SW 1271 (cell line): ENCODE measurements at regions not wholly inside any gene's neighbourhood (a gene's known extent, or its start where the extent isn't known, plus 50 kb on each side); places are given as distances from the start of the nearest gene placed in this dataset.
A peak's percentile ranks its signal among the peaks of the same experiment; 100 is the strongest.

Experiments used
- DNase-seq, 2 experiments: peaks; one replicate each; lab custom pipeline; 2025; lab: John Stamatoyannopoulos, UW

GRCh38 chr13:63693696-63694095 is 2278.0 kb upstream of the PCDH20 start:
- DNase-seq: no peak

- DNase-seq: no peak
Measured at GRCh38 chr13:63691474-63691873, 2275.8 kb upstream of the PCDH20 start.

GRCh38 chr13:63690672-63691071 is 2275.0 kb upstream of the PCDH20 start:
- DNase-seq: no peak

- no peak for DNase-seq
Measured at GRCh38 chr13:63684822-63685221, 2269.2 kb upstream of the PCDH20 start.

DNA sequence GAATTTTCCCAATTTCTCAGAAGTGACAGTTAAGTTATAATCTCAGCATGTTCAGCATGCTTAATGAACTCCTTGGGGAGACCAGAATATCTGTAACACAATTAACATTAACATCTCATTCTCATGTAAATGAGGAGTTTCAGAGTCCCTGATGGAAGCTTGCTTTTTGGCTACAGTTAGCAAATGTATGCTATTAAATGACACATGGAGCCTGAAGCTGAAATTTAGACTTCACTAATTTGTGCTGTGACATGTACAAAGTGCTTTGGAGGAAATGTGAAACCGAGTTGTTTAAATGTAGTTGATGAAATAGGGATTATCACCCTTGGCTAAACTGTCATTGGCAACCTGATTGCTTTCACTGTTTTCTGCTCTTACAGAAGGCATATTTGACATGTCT is 2265.1 kb upstream of the PCDH20 start:
- DNase-seq: no peak

DNA sequence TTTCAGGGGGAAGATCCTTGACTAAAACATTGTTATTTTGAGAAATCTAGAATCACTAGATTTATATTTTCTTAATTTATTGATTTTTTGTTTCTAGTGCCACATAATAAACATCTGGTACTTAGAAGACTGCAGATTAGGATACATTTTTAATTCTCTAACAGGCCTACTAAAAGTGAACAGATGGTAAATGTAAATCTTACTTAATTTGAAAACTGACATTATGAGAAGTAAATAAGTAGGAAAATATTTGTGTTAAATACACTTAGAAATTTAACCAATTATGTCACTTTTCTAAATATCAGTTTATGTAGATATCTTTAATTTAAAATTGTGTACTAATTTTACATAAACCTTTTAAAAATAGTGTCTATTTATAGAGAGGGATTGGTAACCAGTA is 2255.6 kb upstream of the PCDH20 start:
- no peak for DNase-seq

GRCh38 chr13:63651394-63651793 is 2235.7 kb upstream of the PCDH20 start:
- DNase-seq: no peak

DNA sequence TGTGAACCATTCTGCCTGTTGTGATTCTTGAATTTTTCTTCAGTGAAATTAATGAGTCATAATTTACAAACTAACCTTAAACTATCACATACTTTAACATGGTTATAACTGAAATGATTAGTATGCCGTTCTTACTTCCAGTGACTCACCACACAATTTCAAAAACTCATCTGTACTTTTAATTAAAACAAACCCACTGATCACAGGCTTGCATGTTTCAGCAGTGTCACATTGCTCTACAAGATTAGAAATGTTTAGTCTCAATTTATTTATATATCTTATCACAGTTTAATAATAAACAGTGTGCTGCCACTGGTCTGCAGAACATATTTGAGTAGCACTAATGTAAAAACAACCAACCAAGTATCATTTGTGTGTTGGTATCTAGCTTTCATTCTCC is 2227.9 kb upstream of the PCDH20 start:
- no peak for DNase-seq

DNA sequence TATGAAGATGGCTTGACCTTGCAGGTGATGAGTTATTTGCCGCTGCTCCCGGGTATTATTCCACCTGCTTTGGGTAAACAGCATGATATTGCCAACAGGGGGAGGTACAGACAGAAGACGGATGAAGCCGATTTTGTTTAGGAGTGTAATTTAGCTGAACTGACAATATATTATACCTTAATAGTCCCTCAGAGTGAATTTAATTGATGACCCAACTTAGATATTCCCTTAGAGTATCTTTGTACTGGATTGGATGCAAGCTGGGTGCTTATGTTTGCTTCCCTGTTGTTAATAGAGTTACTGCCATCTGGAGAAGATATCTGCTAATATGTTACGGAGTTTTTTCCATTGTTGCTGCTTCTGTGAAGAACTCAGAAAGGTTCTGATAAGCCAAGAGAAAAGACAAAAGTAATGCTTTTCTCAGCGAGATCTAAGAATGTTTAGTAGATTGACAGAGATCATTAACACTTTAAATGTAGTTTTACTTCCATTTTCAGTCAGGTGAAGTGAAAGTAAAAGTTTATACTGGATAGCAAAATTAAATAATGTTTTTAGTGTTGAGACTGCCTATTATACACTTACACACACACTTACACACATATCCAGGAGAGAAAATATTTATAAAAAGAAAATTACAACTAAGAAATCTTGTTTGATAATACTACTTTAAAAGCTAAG is 2220.8 kb upstream of the PCDH20 start:
- peak in 1 of 2 experiments; percentile 59 for DNase-seq

GRCh38 chr13:63632321-63632720 is 2216.7 kb upstream of the PCDH20 start:
- no peak for DNase-seq

- no peak for DNase-seq
Measured at GRCh38 chr13:63631006-63631405, 2215.4 kb upstream of the PCDH20 start.

- no peak for DNase-seq
Measured at GRCh38 chr13:63629591-63629990, 2213.9 kb upstream of the PCDH20 start.

DNA sequence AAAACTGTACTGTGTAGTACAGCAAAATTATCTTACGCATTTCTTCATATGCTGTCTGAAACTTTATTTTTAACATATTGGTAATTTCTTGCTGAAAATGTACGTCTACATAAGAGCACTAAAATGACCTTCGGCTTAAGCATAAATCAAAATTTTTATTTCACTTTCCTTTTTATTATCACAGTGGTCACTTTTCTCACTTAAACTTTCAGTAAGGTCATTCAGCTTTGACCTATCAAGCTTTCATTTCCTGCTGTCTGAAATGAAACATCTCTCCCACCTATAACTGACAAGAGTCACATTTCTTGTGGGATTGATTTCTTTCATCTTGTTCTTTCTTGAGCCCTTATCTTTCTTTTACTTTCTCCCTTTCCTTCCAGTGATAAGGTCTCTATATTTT is 2212.7 kb upstream of the PCDH20 start:
- no peak for DNase-seq

DNA sequence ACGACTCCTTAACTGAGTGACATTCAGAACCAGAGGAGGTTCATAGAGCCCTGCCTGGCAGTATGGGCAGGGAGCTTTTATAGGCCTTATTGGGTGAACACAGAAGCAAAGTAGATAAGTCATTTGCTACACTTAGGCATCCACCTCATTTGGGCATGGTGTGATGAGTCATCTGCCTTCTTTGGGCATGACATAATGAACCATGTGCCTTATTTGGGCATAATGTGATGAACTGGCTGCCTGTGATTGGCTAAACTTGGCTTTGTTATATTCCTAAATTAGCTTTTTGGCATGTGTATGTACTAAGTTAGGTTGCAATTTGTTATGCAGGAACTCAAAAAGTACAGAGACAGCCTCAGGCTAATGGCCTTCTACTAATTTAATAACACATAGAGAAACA is 2210.2 kb upstream of the PCDH20 start:
- no peak for DNase-seq

DNA sequence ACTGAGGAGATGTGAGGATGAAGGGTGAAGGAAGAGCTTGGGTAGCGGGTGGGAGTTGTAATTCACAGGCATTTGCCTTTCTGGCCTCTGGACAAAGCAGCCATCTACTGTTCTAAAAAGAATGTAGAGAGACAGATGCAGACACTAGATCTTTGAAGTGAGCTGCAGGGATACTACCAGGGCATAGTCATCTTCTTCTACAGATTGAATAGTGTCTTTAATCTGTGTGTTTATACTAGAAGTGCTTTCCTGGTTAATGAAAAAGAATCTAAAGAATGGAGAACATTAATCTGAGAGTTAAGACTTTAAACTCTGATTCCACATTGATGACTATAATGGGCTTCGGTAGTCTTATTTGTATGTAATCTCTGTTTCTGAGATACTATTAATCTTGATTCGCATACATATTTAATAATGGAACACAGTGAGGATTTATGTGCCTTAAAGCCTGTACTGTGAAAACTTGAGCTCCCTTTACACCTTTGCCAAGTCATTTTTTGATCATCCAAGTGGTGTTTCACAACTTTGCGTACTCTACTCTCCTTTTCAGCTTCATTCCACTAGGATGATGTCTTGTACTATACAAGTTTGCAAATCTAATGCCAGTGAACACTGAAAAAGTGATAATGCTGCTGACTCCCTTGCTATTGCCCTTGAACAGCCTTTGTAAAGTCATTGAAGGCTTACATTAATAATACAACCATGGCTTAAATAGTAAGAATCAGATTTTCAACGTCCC is 2199.4 kb upstream of the PCDH20 start:
- no peak for DNase-seq

- DNase-seq: no peak
Measured at GRCh38 chr13:63607153-63607552, 2191.5 kb upstream of the PCDH20 start.

- no peak for DNase-seq
Measured at GRCh38 chr13:63605962-63606361, 2190.3 kb upstream of the PCDH20 start.

GRCh38 chr13:63605403-63605802 is 2189.8 kb upstream of the PCDH20 start:
- DNase-seq: no peak

GRCh38 chr13:63595811-63596210 is 2180.2 kb upstream of the PCDH20 start:
- DNase-seq: no peak

DNA sequence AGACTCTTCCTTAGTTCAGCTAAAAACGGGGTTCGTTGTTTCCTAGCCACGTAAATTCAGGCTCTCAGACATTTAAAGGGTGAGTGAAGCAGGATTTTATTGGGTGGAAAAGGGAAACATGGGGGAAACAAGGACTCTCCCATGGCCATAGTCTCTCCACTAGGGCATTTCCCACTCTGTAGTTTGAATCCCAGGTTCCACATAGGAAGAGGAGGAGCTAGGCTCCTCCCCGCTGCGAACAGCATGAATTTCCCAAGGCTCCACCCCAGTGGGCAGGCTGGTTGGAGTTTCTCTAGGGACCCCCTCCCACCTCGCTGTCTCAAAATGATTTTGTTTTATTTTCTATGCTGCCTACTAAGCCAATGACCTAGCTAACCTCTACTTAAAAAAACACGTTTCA is 2170.8 kb upstream of the PCDH20 start:
- no peak for DNase-seq

DNA sequence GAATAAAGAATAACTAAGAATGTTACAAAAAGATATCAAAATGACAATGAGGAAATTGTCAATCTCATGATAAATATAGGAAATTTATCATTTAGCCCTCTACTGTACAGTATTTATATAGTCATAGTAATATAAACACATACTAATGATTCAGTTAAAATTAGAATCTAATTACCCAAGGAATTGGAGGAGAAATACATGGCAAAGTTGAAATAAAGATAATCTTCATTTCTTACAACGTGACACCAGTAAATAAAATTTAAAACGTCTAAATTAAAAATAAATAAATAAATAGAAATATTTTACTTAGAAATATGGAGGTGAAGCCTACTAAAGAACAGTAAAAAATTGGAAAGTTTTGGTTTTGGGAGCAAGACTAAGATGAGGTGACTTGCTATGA is 2163.1 kb upstream of the PCDH20 start:
- no peak for DNase-seq

GRCh38 chr13:63567031-63567430 is 2151.4 kb upstream of the PCDH20 start:
- no peak for DNase-seq

GRCh38 chr13:63554157-63554556 is 2138.5 kb upstream of the PCDH20 start:
- DNase-seq: no peak

DNA sequence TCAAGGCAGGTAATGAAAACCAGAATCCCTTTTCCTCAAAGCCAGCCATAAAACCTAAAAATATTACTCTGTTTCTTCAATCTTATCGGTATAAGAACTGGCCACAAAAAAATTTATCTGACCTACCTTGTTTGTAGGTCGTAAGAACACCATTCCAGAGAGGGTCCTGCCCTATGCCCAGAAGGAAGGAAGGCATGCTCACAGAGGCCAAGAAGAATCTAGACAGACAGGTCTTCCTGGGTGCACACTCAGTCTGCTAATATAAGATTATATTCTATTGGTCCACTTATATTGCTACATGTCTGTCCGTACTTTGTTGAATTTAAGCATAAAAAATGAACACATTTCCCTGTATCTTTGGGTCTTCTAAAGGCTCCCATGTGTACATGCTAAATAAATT is 2136.1 kb upstream of the PCDH20 start:
- no peak for DNase-seq
